ENCODE measurements at regions not wholly inside any gene's neighbourhood (a gene's known extent, or its start where the extent isn't known, plus 50 kb on each side); places are given as distances from the start of the nearest gene placed in this dataset.

DNA sequence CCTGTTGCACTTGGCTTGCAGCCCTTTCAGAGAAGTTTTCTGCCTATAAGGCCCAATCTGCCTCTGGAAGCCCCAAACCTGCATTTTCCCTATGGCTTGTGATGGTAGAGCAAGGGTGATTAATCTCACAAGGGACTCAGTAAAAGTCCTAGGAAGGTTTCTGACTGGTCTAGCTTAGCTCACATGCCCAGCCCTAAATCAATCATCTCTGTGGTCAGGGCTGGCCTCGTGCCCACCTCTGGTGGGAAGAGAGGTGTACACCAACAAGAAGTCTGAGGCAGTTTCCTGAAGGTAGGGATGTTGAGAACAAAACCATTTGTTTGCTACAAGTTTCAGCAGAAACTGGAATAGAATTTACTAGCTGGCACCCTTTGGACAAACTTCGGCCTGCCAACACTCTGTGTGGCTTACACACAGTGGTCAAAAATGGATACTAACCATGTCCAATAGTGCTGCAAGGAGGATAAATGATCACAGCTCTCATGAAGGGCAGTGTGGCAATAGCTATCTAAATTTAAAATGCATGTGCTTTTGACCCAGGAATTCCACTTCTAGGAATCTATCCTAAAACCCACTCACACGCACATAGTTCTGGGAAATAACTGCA lies 96.4 kb downstream of the EN1 start:
- TF ChIP-seq, protein P1, sequence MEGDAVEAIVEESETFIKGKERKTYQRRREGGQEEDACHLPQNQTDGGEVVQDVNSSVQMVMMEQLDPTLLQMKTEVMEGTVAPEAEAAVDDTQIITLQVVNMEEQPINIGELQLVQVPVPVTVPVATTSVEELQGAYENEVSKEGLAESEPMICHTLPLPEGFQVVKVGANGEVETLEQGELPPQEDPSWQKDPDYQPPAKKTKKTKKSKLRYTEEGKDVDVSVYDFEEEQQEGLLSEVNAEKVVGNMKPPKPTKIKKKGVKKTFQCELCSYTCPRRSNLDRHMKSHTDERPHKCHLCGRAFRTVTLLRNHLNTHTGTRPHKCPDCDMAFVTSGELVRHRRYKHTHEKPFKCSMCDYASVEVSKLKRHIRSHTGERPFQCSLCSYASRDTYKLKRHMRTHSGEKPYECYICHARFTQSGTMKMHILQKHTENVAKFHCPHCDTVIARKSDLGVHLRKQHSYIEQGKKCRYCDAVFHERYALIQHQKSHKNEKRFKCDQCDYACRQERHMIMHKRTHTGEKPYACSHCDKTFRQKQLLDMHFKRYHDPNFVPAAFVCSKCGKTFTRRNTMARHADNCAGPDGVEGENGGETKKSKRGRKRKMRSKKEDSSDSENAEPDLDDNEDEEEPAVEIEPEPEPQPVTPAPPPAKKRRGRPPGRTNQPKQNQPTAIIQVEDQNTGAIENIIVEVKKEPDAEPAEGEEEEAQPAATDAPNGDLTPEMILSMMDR (IDR thresholded peaks at IDR 0.05; ENCODE audit: low read length), result no peak
- no peak for TF ChIP-seq EZH2 (IDR thresholded peaks at IDR 0.05; ENCODE audit: borderline replicate concordance, low read length)
